ENCODE measurements at regions not wholly inside any gene's neighbourhood (a gene's known extent, or its start where the extent isn't known, plus 50 kb on each side); places are given as distances from the start of the nearest gene placed in this dataset.

DNA sequence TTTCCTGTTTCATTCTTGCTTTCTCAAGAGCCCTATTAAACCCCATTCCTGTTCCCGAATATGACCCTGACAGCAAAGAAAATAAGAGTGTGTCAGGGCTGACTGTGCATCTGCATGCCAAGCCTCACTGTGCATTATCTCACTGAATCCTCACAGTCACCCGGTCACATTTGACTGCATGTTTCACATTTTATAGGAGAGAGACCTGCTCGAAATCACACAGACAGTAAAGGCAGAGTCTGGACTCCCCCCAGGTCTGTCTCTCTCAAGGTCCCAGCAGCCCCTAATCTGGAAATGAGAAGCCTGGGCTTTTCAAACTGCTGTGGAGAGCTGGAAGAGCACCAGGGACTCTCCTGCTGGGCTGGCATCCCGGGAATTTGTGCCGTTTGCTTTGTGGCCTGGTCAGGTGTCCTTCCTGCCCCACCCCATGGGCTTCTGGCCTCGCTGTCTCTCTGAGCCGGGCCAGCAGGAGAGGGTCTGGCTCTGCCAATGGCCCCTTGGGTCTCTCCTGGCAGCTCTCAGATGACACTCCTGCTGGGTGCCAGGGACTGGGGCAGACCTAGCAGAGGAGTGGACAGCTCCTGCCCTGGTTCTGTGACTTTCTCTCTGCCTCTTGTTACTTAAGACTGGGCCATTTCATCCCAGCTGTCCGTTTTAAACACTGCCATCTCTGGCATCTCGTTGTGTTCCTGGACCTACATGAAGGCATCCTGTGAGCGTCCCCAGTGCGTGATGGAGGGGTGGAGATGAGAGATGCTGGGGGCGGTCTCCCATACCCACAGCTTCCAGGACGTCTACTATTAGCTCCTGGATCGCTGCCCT, 173.6 kb downstream of the ARHGAP12 start:
- DNase-seq: no peak

DNA sequence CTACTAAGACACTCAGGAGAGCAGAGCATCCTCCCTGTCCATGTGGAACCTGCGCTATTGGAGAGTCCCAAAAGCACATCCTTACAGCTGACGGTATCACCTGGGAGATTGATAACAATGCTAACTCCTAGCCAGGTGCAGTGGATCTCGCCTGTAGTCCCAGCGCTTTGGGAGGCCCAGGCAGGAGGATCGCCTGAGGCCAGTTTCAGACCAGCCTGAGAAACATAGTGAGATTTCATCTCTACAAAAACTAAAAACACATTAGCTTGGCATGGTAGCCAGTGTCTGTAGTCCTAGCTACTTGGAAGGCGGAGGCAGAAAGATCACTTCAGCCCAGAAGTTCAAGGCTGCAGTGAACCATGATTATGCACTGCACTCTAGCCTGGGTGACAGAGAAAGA, 174.9 kb downstream of the ARHGAP12 start:
- DNase-seq: no peak

DNA sequence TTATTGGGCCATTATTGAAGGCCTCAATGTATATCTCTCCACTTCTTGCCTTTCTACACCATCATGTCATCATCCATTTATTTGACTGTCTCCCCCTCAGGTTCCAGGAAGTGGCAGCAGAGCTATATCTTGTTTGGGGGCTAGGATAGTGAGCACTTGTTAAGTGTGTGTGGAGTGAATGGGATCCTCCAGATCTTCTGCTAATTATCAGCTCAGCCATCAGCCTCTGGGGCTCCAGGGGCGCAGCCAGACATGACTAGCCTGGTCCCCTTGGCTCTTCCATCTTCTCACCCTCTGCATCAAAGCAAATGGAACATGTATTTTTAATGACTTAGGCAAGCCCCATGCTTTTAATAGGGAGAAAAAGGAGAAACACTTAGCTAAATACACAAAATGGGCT, 176.5 kb downstream of the ARHGAP12 start:
- no peak for DNase-seq

DNA sequence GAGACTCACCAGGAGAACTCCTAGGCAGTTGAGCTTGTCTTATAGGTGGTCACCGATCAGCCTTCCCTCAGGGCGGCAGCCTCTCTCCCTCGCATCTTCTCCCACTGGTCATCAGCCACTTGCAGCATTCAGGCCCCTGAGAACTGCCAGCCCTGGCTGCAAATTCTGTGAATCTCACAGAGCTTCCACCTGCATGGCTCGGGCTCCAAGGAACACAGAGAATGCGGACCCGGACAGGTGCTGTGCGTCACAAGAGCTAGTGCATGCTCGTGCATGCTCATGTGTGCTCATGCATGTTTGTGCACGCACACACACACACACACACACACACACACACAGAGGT, 176.9 kb downstream of the ARHGAP12 start:
- DNase-seq: no peak

DNA sequence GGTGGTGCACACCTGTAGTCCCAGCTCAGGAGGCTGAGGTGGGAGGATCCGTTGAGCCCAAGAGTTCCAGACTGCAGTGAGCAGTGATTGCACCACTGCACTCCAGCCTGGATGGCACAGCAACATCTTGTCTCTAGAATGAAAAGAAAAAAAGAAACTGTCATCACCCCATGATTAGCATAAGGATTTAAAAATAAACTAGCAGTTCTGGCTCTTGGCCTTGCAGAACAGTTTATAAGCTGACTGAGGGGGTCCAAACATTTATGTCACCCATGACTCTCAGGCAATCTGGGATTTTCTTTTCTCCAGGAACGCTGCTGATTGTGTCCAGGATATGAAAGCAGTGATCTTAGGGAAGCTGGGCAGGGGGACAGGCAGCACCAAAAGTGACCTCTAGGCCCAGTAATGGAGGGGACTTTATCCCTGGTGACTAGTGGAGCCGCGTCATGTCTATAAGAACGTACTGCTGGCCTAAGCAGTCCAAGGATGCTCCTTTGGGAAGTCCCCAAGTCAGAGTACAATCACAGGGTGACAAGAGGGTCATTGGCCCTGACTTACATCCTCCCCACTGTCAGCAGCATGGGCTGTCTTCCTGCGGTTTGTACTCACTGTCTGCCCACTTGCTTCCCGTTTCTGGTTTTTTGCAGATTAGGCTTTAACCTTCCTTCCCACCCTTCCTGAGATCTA, 177.4 kb downstream of the ARHGAP12 start:
- no peak for DNase-seq

DNA sequence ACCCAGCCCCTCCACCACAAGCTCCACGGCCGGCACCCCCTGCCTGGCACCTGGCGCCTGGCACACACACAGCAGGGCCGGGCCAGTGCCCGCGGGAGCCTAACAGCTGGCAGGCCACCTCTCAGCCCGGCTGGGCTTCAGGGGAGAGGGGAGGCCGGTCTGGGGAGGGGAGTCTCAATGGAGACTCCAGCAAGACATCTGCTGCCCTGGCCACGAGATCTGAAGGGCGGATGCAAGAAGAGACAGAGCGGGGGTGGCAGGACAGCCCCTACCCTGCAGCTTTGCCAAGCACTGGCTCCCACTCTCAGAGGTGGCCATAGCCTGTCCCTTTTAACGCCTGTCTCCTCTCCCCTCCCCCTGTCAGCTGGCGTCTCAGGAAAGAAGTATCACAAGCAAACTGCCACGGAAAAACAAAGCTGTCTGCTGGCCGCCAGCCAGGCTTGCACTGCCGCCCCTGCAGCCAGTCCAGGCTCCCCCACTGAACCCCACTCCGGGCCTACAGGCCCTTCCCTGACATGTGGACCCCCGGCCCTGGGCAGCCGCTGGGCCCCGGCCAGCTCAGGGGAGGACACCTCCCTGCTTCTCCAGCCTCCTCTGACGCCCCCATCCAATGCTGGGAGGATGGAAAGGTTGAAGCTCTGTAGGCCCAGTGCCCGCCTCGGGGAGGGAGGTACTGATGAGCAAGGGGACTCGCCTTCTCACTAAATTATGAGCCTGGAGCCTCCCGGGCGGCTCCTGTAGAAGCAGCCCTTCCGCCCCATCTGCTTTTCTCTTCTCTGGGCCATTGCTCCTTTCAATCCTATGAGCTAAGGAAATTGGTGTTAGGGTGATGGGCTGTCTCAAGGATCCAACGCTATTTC, 178.4 kb downstream of the ARHGAP12 start:
- peak; percentile 19 for DNase-seq

DNA sequence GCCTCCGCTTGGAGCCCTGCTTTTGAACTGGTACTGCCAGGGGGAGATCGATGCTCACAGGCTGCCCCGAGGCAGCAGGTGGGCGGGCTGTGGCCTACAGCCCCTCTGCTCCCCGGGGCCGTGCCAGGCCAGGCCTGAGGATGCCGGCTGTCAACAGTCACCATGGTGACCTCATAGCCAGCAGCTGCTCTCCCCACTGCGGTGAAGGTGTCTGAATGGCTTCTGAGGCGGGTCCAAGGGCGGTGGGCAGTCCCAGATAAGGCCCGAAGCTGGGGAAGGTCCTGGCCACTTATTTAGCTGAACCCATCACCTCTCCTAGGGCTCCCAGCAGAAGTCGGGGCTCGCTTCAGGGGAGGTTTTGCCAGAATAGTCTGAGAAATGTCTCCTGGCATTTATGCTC, 179.3 kb downstream of the ARHGAP12 start:
- DNase-seq: no peak

DNA sequence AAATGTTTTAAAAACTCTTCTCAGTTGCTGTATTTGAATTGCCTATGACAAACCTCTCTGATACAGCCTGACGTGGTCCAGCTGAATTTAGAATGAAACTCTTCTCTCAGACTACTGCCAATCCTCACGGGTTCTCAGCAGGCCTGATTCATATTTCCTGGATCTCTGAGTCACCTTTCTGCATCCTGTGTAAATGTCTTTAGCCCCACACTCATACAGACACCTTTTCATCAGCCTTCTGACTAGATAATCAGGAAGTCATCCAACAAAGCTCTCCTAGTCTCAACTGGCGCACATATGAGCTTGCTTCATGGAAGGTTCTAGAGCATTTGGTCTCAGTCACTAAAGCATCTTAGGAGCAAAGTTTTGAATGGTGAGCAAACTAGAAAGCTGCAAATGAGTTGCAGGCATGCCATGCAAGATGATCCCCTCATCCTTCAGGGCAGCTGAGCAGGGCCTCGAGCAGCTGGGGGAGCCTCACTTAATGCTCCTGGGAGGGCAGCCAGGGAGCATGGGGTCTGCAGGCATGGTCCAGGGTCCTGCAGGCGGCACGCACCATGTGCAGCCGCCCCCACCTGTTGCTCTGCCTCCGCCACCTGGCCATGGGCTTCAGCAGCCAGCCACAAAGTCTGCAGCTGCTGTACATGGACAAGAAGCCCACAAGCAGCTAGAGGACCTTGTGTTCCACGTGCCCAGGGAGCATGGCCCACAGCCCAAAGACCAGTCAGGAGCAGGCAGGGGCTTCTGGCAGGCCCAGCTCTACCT, 182.8 kb downstream of the ARHGAP12 start:
- DNase-seq: no peak

DNA sequence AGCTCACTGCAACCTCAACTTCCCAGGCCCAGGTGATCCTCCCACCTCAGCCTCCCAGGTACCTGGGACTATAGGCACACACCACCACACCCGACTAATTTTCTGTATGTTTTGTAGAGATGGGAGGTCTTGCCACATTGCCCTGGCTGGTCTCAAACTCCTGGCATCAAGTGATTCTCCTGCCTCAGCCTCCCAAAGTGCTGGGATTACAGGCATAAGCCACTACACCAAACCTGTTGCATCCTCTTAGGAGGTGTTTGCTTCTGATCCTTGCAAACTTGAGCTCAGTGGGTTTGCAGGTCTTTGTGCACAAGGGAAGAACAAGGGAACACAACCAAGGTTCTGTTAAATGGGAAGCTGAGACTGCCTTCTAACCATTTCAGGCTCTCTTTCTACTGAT, 184.6 kb downstream of the ARHGAP12 start:
- no peak for DNase-seq

DNA sequence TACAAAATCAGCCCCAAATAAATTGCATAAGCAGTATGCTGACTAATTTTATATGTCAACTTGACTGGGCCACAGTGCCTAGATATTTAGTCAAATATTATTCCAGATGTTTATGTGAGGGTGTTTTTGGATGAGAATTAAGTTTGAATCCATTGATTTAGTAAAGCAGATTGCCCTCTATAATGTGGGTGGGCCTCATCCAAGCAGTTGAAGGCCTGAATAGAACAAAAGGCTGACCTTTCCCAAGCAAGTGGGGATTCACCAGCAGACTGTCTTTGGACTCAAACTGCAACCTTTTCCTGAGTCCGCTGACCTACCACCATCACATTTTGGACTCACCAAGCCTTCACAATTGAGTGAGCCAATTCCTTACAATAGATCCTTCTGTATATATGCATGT, 186.4 kb downstream of the ARHGAP12 start:
- DNase-seq: no peak

DNA sequence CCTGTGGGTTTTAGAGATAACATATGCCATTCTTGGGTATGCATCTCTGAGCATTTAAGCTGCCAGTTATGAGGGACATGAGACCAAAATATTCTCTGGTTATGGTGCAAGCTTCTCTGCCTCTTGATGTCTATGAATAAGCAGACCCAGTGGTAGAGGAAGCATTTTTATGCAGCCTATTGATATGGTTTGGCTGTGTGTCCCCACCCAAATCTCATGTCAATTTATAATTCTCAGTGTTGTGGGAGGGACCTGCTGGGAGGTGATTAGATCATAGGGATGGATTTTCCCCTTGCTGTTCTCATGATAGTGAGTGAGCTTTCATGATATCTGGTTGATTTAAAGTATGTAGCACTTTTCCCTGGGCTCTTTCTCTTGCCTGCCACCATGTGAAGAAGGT, 187.2 kb downstream of the ARHGAP12 start:
- DNase-seq: no peak

DNA sequence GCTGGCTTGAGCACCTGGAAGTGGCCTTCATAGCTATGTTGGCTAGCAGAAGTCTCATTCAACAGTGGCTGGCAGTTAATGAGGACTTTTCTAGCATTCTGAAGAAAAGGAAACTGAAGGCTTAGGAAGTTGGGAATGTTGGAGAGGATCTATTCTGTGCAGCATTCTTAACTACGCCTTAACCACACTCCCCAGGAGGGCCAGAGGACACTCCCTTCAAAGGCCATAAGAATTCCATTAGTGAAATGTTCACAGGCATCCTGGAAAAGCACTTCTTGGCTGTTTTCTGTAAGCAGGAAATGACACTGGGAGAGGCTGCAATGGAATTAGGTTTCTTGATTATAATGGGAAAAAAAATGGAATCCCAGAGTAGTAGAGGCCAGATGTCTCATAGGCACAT, 188.9 kb downstream of the ARHGAP12 start:
- no peak for DNase-seq

DNA sequence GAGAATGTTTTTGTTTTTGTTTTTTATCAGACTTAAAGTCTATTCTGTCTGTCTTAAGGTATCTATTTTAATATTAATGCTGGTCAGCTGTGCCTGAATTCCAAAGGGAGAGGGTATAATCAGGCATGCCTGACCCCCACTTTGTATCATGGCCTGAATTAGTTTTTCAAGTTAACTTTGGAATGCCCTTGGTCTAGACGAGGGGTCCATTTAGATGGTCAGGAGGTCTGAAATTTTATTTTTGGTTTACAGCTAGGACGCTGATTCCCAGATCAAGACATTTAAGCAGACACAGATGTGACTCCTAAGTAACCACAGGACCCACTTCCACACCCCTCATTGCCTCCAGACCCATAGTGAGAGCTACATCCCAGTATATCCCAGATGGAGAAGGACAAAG, 189.5 kb downstream of the ARHGAP12 start:
- no peak for DNase-seq

DNA sequence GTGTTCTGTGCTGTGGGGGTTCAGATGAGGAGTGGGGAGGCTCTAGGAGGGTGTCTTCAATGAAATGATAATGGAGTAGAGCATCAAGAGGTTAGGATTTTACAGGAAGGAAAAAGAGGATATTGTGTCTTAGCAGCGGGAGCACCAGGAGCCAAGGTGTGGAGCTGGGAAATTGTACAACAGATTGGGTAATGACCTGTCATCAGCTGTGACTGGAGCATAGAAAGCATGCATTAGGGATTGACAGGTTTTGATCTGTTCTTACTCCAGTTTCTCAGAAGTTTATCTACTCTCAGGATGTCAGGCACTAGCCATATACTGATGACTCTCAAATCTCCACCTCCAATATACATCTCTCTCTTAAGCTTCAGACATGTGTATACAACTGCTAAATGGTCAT, 196.9 kb downstream of the ARHGAP12 start:
- DNase-seq: no peak

DNA sequence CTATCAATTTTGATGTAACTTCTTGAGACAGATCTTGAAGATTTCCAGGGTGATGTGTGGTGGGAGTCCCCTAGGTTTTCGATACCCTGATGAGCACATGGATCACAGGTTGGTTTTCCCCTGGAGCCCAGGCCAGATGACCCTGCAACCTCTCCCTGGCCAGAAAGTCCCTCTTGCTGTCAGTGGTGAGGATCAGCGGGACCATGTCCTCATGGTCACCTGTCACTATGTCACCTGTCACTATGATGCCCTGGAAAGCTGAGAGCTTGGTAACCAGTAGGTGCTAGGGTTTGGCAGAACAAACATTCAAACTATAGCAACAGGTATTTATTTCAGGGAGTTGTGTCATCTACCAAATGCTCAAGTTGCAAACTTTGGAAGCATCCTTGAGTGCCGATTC, 197.9 kb downstream of the ARHGAP12 start:
- no peak for DNase-seq

DNA sequence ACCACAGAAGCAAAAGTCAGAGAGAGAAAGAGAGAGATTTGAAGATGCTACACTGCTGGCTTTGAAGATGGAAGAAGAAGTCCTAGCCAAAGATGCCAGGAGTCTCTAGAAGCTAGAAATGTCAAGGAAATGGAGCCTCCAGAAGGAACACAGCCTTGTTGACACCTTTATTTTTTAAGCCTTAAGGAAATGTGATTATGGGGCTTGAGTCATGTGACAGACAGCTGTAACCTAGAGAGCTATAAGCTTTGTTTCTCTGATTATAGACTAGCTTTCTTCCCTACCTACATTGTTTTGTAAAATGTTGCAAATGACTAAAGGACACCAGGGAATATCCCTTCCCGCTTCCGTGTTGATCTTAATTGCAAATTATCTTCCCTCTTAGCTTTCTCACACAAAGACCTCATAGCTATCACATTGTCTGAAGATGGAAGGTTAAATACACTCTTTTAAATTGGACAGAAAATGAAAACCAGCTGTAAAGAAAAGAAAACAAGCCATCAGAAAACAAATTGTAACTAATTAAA, 199.9 kb downstream of the ARHGAP12 start:
- no peak for DNase-seq

DNA sequence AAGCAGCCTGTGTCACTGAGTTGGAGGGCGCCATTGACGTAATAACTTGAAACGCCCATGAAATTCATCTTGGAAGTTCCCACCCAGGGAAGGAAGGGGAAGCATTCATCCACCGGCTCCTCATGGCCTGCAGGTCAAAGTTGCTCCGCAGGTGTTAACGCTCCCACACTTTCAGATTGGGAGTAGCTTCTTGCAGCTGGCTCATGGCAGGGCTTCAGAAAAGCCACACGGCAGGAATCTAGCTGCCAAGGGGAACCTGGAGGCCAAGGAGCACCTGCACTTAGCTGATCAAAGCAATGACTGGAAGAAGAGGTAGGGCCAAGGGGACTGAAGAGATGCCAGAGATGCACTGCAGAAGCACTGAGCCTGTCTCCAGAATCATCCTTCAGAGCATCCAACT, 203.2 kb downstream of the ARHGAP12 start:
- no peak for DNase-seq

DNA sequence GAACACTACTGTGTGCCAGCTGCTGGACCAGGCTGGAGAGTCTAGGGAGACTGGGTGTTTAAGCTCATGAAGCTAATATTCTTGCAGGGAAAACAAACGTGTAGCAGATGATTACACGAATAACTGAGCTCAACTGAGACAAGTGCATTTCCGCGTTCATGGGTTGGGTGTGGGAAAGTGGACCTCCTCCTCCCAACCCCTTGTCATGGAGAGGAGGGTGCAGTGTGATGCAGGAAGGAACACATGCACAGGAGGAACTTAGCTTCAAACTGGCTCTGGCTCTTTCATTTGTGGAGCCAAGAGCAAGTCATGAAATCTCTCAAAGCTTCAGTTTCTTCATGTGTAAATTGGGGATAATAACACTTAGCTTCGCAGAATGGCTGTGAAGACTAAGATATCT, 204.3 kb downstream of the ARHGAP12 start:
- no peak for DNase-seq

DNA sequence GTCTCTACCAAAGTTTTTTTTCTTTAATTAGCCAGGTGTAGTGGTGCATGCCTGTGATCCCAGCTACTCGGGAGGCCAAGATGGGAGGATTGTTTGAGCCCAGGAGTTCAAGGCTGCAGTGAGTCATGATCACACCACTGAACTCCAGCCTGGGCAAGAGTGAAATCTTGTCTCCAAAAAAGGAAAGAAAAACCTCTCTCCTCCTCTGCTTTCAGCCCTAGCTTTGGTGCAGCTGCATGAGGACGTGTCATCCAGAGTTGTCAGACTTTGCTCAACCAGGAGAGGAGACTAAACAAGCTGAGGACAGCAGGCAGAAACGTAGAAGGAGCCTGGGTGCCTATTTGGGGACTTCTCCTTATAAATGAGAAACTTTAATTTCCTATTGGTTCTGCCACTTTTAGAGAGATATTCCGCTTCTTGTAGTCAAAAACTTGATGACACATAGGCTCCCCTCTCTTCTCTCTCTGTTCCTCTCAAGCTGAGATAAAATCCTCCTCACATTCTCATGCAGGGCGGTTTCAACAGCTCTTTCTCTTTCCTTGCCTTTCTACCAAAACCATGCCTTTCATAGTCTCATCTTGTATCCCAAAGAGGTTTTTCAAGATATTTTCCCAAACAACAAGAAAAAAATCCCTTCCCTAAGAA, 205.4 kb downstream of the ARHGAP12 start:
- DNase-seq: no peak

DNA sequence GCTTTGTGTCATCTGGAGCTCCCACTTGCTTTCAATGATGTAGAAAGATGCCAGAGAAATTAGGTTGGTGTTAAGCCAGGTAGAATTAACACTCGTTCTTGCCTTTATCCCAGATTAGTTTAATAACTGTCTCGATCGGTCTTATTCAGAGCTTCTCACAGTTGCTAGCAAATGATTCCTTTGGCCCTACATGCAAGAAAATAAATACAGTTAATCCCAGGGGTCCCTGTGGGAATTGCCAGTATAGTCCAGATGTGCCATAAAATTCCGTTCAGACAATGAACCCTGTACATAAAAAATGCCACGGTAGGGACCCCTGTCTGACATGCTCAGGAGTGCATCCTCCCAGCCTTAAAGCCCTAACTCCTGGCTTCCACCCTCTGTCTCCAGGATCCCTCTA, 207.5 kb downstream of the ARHGAP12 start:
- no peak for DNase-seq

DNA sequence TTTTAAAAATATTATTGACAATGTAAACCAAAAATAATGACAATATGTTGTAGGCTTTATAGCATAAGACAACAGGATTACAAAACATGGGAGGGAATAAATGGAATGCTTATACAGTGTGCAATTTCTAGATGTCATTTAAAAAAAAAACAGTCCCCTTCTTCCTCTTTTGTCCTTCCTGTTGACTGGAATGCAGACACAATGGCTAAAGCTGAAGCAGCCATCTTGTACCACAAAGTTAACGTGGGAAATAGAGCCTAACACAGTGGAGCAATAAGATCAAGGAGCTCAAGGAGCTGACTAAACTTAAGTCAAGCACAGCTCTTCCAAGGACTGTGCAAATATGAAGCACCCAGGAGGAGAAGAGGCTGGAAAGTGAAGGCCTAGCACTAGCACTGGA, 208.1 kb downstream of the ARHGAP12 start:
- no peak for DNase-seq

DNA sequence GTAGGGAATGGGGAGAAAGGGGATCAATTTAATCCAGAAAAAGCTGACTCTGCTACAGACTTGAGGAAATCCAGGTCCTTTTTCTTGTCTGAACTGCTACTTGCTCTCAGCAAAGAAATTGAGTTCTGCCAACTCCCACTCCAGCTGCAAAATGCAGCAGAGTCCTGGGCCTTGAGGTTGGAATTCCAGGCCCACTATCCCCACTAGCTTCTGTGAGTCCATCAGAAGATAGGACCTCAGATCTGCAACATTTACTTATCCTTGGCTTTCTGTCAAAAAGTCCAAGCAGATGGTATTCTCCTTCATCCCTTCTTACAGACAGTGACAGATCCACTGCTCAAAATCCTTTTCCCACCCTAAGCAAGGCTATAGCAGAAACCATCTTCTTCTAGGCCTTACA, 219.2 kb downstream of the ARHGAP12 start:
- DNase-seq: no peak
